HL-60 (cell line): ENCODE measurements at regions not wholly inside any gene's neighbourhood (a gene's known extent, or its start where the extent isn't known, plus 50 kb on each side); places are given as distances from the start of the nearest gene placed in this dataset.

Experiments used
- GABPA ChIP-seq: IDR thresholded peaks from 2 replicates; pipeline ENCODE4 v1.6.1; 2012; ENCODE audit warnings: low read depth
- POLR2AphosphoS5 ChIP-seq: IDR thresholded peaks from 2 replicates; pipeline ENCODE4 v1.6.1; 2012; ENCODE audit warnings: low read depth
- SPI1 ChIP-seq: IDR thresholded peaks from 2 replicates; pipeline ENCODE4 v1.6.1; 2012; ENCODE audit warnings: low read depth, mild to moderate bottlenecking, borderline replicate concordance
- TF ChIP-seq, protein P1 (sequence below): IDR thresholded peaks from one replicate; pipeline ENCODE4 v1.5.1; 2011; ENCODE audit warnings: low read length, control low read depth, inconsistent platforms; ENCODE audit not compliant: insufficient read depth
- TF ChIP-seq, protein P2 (sequence below): IDR thresholded peaks from 2 replicates; pipeline ENCODE4 v1.6.1; 2012; ENCODE audit warnings: low read depth; ENCODE audit not compliant: insufficient replicate concordance

- TF ChIP-seq, protein P1, sequence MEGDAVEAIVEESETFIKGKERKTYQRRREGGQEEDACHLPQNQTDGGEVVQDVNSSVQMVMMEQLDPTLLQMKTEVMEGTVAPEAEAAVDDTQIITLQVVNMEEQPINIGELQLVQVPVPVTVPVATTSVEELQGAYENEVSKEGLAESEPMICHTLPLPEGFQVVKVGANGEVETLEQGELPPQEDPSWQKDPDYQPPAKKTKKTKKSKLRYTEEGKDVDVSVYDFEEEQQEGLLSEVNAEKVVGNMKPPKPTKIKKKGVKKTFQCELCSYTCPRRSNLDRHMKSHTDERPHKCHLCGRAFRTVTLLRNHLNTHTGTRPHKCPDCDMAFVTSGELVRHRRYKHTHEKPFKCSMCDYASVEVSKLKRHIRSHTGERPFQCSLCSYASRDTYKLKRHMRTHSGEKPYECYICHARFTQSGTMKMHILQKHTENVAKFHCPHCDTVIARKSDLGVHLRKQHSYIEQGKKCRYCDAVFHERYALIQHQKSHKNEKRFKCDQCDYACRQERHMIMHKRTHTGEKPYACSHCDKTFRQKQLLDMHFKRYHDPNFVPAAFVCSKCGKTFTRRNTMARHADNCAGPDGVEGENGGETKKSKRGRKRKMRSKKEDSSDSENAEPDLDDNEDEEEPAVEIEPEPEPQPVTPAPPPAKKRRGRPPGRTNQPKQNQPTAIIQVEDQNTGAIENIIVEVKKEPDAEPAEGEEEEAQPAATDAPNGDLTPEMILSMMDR: no peak
- no peak for TF ChIP-seq POLR2AphosphoS5
- TF ChIP-seq GABPA: no peak
- TF ChIP-seq, protein P2, sequence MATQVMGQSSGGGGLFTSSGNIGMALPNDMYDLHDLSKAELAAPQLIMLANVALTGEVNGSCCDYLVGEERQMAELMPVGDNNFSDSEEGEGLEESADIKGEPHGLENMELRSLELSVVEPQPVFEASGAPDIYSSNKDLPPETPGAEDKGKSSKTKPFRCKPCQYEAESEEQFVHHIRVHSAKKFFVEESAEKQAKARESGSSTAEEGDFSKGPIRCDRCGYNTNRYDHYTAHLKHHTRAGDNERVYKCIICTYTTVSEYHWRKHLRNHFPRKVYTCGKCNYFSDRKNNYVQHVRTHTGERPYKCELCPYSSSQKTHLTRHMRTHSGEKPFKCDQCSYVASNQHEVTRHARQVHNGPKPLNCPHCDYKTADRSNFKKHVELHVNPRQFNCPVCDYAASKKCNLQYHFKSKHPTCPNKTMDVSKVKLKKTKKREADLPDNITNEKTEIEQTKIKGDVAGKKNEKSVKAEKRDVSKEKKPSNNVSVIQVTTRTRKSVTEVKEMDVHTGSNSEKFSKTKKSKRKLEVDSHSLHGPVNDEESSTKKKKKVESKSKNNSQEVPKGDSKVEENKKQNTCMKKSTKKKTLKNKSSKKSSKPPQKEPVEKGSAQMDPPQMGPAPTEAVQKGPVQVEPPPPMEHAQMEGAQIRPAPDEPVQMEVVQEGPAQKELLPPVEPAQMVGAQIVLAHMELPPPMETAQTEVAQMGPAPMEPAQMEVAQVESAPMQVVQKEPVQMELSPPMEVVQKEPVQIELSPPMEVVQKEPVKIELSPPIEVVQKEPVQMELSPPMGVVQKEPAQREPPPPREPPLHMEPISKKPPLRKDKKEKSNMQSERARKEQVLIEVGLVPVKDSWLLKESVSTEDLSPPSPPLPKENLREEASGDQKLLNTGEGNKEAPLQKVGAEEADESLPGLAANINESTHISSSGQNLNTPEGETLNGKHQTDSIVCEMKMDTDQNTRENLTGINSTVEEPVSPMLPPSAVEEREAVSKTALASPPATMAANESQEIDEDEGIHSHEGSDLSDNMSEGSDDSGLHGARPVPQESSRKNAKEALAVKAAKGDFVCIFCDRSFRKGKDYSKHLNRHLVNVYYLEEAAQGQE: no peak
- no peak for TF ChIP-seq SPI1
These were observed 92.8 kb upstream of the TGFBR2 start for GRCh38 chr3:30513374-30514152.
